ENCODE measurements at regions not wholly inside any gene's neighbourhood (a gene's known extent, or its start where the extent isn't known, plus 50 kb on each side); places are given as distances from the start of the nearest gene placed in this dataset.
"Not testable (repeated sequence)": the region's sequence is repeated elsewhere in the genome, so short reads cannot be mapped to it uniquely, and the experiment has no call there.

DNA sequence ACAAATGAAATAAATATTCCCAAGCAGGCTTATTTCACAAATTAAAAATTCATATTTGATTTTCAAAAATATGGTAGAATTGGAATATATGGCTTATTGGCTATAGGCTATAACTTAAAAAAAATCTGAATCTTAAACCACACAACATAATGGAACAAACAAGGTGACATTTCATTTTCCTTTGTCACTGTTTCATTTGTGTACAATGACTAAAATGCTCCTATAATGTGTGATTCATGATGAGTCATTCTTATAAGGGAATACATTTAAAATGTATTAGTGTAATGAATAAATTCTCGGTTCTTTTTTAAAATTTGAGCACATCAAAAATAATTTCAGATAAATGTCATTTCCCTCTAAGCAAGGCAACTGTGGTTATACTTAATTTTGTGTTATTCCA is 148.0 kb upstream of the ANK3 start:
- peak; percentile 22 for DNase-seq (ENCODE audit: low read depth)
- in situ Hi-C loops (cut with HindIII; ENCODE audit: low pct_unique_long_range_greater_than_20kb, low sequenced_read_pairs): no loop called here

DNA sequence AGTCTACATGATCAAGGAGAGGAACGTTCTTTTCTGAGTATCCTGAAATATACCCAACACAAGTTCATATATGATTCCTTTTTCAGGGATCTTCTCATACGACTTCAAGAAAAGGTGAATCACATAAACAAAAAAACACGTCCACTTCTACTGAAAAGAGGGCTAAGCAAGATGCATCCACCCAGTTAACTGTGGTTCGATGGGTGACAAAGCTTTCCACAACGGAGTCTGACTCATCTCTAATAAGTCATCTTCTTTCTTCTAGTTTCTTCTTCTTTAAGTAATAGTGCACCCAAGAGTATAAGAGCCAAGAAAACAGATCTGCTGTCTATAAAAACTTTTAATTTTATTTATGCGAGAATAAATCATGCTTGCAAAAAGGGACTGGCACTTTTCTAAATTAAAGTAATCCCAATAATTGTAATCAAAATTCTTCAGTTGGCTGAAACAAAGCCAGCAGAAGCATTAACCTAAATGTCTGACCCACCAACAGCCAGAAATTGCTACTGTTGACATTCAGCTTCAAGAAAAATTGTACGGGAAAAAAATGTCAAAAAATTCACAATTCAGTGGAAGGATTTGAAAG is 146.9 kb upstream of the ANK3 start:
- in situ Hi-C loops (cut with HindIII; ENCODE audit: low pct_unique_long_range_greater_than_20kb, low sequenced_read_pairs): no loop called here
- DNase-seq (ENCODE audit: low read depth): peak; percentile 62

DNA sequence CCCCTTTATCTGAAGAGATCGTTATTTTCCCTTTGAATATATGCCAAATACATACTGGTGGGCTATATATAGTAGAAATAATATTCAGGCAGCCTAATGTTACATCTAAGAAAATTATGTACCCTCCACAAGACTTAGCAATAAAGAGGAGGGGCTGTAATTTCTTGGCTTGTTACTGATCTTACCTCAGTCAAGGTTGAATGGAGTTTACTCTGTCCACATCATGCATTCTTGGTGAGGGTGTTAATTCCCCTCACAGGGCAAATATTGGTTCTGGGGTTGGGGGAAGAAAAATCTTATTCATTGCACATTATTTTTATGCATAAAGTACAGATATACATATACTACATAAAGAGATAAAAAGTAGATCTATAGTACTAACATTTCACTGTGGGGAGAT is 145.8 kb upstream of the ANK3 start:
- no peak for DNase-seq (ENCODE audit: low read depth)
- in situ Hi-C loops (cut with HindIII; ENCODE audit: low pct_unique_long_range_greater_than_20kb, low sequenced_read_pairs): no loop called here

DNA sequence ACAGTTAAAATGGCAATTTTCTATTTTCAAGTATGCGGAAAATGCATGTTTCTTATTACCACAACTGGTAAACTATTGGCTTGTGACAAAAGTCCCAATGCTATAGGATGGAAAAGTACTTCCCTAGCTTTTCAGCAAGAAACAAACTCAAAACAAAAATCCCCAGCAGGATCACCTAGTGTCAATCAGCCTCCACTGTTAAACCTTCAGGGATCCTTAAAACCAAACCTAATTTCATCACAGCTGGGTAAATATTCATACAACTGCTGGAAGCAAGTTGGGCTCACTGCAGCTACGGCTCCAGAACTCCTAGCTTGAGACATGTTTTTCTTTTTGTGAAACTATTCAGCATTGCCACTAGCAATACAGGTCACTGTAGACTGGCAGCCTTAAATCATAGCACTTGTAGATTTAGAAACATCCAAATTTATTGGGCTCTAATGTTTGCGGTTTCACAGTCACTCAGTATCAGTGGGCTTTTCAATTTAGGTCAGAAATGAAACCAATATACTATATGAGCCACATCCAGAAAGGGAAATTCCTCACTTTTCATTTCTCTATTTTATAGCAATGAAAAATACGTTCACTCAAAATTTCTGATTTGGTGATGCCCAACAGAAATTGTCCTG is 145.2 kb upstream of the ANK3 start:
- DNase-seq (ENCODE audit: low read depth): no peak
- in situ Hi-C loops (cut with HindIII; ENCODE audit: low pct_unique_long_range_greater_than_20kb, low sequenced_read_pairs): no loop called here

DNA sequence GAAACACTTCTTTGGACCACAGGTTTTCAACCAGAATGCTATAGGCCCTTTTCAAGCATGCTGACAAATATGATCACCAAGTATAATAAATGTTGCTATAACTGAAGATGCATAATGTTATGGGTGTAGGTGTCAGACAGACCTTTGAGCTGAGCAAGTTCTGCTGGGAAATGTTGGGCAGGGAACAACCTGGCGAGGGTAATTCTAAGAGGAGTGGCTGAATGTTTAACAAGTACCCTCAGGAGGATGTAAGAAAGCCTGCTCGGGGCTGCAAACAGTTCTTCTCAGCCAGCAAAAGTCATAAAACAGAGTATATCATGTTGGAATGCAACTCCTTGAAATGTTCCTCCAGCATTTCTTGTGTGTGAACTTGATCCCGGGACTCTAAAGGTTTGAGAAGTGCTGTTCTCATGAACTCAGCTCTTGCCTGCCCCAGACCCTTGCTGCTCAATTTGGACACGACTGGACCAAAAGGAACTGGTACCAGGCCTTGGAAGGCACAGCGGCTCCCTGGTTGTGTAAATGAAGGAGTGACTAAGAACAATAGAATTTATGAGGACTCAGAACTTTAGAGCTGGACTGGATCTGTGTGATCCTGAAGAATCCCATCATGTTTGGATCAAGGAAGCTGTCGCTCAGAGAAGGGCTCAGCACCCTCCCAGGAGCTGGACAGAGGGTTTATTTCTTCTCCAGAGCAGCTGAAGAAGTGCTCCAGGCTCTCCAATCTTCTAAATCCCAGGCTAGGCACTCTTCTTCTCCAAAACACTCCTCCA is 143.2 kb upstream of the ANK3 start:
- DNase-seq (ENCODE audit: low read depth): no peak
- in situ Hi-C loops (cut with HindIII; ENCODE audit: low pct_unique_long_range_greater_than_20kb, low sequenced_read_pairs): no loop called here

DNA sequence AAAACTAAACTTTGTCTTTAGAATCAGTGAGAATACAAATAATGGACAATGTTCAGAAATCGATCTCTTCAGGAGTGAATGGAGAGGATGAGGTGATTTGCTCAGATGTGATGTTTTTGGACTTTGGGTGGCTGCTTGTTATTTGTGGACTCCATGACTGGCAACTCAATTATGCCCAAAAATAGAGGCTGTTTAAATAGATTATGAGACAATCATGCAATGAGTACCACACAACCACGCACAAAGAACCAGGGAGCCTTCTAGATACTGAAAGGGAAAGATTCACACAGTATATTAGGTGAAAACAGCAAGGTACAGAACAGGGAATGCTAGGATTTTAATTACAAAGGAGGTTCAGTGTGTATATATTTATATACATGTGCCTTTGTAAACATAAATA is 141.3 kb upstream of the ANK3 start:
- in situ Hi-C loops (cut with HindIII; ENCODE audit: low pct_unique_long_range_greater_than_20kb, low sequenced_read_pairs): no loop called here
- no peak for DNase-seq (ENCODE audit: low read depth)

DNA sequence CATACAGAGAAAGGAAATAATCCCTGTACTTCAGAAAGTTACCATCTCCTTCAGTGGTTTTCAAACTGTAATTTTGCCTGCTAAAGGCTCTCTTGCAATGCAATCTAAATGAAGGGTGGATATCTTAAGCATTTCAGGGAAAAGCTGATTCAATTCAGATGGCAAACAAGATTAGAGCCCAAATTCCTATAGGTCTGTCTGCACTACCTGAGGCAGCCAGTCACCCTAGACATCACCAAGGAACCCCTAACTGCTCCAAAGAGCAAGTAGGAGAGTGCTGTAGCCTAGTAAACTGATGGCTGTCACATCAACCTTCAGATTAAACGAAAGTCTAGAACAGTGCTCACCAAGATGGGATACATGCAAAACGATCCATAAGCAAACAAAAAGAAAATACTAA is 138.0 kb upstream of the ANK3 start:
- in situ Hi-C loops (cut with HindIII; ENCODE audit: low pct_unique_long_range_greater_than_20kb, low sequenced_read_pairs): no loop called here

DNA sequence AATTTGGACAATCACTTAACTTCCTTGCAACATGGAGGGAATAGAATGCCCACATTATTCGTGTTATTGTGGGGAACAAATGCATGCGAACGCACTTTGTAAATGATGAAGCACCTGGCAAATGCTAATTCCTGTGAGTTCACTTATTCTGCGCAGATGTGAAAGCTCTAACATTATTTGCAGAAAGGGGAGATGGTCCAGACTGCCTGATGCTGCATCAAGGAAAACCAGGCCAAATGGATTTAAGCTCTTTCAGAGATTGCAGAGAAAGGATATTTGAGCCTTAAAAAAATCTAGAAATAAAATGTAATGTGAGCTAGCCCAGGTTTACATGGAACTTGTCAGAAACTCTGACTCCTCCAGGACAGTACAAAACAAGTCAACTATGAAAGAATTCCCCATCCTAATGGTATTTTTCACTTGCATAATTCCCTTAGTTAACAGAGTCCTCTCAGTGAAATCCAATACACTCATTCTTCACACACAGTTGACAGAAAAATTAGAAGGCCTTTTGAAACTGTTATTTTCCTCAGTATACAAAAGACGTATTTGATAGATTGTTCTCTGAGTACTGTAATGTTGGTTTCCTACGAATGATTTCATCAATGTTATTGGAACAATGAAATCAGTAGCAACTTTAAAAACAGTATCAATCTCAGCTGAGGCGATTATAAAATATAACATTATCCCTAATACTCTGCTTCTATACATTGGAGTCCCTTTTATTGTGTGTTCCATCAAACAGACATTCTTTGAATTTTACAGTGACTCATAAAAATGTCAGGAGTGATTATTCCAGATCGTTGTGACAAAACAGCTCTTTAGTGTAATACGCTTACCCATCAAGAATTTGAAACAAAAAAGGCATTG is 136.3 kb upstream of the ANK3 start:
- in situ Hi-C loops (cut with HindIII; ENCODE audit: low pct_unique_long_range_greater_than_20kb, low sequenced_read_pairs): no loop called here
- DNase-seq (ENCODE audit: low read depth): no peak

More for the DNA sequence above, 138.0 kb upstream of the ANK3 start:
- no peak for DNase-seq (ENCODE audit: low read depth)

DNA sequence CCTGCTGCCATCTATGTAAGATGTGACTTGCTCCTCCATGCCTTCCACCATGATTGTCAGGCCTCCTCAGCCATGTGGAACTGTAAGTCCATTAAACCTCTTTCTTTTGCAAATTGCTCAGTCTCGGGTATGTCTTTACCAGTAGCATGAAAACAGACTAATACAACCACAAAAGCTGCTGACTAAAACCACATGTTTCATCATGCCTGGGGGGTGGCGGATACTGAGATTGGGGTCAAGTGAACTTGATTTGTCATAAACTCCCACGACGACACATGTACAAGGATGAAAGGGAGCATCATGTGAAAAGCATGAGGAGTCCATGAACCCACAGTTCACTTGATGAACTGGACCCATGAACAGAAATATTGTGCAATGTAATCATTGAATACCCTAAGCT is 134.9 kb upstream of the ANK3 start:
- in situ Hi-C loops (cut with HindIII; ENCODE audit: low pct_unique_long_range_greater_than_20kb, low sequenced_read_pairs): no loop called here
- no peak for DNase-seq (ENCODE audit: low read depth)

DNA sequence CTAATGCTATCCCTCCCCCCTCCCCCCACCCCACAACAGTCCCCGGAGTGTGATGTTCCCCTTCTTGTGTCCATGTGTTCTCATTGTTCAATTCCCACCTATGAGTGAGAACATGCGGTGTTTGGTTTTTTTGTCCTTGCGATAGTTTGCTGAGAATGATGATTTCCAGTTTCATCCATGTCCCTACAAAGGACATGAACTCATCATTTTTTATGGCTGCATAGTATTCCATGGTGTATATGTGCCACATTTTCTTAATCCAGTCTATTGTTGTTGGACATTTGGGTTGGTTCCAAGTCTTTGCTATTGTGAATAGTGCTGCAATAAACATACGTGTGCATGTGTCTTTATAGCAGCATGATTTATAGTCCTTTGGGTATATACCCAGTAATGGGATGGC is 133.7 kb upstream of the ANK3 start:
- in situ Hi-C loops (cut with HindIII; ENCODE audit: low pct_unique_long_range_greater_than_20kb, low sequenced_read_pairs); DNase-seq (ENCODE audit: low read depth): not testable (repeated sequence)

DNA sequence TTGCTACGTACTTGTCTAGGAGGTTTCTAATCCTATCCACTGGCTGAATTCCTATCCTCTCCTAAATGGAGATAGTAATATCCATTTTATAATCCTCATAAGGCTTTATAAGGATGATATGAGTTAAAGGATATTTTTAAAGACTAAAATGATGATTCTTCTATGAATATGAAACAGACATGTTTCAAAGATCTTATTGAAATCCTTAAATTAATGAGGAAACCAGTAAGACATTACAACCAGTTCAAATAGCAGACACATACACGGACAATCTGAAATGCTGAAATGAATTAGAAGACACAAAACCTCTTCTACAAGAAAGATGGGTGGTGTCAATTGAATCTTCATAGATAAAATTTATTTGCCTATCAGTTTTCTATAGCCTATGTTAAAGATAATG is 132.9 kb upstream of the ANK3 start:
- in situ Hi-C loops (cut with HindIII; ENCODE audit: low pct_unique_long_range_greater_than_20kb, low sequenced_read_pairs): no loop called here
- DNase-seq (ENCODE audit: low read depth): no peak

DNA sequence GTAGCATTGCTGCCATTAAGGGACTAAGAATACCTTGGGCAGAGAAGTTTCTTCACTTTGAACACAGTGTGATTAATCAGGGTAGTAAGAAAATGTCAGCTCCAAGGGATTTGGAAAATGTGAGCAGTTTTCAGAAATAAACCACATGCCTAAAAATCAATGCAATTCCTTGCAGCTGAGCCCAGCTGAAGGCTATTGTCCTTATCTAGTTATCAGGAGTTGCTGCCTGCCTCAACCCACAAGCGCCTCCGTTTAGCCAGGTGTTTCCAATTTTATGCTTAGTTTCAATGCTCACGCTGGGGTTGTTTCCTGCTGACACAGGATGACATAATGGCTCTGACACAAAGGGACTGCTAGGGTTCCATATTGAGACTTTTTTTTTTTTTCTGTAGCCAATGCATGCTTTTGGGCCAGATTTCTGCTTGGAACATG is 132.3 kb upstream of the ANK3 start:
- in situ Hi-C loops (cut with HindIII; ENCODE audit: low pct_unique_long_range_greater_than_20kb, low sequenced_read_pairs): no loop called here
- DNase-seq (ENCODE audit: low read depth): no peak

DNA sequence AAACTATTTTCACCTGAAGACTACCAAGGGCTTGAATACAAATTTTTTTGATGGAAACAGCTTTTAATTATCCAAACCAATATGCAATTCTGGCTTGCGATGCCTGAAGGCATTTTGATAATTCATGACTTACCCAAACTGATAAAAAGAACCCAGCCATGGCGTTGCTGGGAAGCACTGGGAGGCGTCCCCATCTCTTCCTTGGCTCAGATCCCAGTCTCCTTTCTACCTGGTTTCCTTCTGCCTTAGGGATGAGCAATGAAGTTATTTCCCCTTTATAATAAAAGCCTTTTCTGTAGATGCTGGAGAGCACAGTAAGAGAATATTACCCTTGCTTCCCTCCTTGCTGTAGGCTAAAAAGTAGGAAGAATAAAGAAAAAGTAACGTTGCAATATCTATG is 129.1 kb upstream of the ANK3 start:
- in situ Hi-C loops (cut with HindIII; ENCODE audit: low pct_unique_long_range_greater_than_20kb, low sequenced_read_pairs): no loop called here
- DNase-seq (ENCODE audit: low read depth): no peak

DNA sequence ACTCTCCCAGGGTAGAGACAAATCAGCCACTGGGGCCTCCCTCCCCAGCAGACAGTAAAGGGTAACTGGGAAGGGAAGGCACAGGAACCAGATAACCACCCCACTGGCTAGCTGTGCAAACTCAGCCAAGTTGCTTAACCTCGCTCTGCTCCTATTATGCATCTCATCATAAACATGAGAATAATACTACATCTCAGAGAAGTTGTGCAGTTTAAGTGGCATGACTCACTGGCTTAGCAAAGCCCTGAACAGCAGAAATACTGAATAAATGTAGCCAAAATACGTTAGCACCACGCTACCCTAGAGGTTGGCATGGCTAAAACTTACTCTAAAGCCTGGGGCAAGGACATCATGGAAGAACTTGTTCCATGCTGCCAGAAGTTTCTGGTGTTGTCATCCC is 128.1 kb upstream of the ANK3 start:
- DNase-seq (ENCODE audit: low read depth): no peak
- in situ Hi-C loops (cut with HindIII; ENCODE audit: low pct_unique_long_range_greater_than_20kb, low sequenced_read_pairs): no loop called here

DNA sequence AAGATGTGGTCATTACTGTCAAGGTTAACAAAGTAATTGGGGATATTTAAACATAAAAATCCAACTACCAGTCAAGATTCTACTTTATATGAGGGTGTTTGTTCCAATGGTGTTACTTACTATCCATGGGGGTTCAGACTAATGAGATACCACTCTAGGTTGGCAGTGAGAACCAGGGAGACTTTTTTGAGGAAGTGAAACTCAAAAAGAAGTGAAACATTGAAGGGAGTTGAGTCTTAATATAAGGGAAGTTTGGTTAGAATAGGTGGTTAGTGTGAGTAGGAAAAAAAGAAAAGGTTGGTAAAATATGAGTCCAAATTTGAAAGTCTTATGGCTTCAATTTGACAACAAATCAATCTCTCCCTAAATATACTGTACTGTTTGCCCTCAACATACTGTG is 123.6 kb upstream of the ANK3 start:
- DNase-seq (ENCODE audit: low read depth): no peak
- in situ Hi-C loops (cut with HindIII; ENCODE audit: low pct_unique_long_range_greater_than_20kb, low sequenced_read_pairs): no loop called here

DNA sequence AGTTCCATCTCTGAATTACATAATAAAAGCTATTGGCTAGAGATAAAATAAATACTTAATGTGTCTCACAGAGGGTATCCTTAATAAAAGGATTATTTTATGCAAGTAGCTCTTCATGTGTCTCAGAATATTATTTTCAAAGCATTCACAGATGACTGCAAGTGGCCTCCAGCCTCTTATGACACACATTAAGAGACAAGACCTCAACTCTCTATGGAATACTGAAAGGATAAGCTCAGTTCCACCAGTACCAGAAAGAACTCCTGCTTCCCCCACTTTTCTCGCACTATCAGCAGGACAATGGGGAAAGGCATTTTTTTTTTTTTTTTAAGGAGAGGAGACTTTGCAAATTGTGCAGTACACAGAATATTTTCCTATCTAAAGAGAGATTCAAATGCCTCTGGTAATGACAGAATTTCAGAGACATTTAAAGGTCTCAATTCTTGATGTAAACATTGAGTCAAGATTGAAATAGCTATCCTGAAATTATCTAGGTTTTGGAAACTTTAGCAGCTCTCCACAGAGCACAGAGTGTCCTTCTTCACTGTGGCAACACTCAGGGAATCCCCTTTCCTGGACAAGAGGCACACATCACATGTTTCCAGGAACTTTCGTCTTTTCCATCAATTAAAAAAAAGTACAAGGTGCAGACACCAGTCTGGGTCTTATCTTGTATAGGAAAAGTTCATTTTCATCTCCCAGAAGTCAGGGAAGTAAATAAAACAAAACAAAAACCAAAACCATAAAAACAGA is 122.0 kb upstream of the ANK3 start:
- in situ Hi-C loops (cut with HindIII; ENCODE audit: low pct_unique_long_range_greater_than_20kb, low sequenced_read_pairs): no loop called here
- no peak for DNase-seq (ENCODE audit: low read depth)

DNA sequence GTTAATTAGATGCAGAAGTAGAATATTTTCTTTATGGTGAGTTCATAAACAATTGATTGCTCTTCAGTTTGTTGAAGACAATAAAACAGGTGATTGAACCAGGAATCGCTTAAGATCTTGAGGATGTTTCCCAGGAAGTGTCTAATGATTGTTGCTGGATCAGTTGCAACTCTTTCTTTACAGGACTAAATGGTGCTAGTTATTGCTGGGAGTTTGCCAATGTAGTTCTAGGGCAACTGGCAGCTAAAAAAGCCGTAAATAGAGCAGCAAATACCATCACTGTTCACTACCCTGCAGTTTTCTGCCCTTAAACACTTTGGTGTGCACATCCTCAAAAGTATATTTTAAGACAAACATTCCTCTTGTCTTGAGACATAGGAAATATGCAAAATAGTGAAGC is 119.2 kb upstream of the ANK3 start:
- no peak for DNase-seq (ENCODE audit: low read depth)
- in situ Hi-C loops (cut with HindIII; ENCODE audit: low pct_unique_long_range_greater_than_20kb, low sequenced_read_pairs): no loop called here

DNA sequence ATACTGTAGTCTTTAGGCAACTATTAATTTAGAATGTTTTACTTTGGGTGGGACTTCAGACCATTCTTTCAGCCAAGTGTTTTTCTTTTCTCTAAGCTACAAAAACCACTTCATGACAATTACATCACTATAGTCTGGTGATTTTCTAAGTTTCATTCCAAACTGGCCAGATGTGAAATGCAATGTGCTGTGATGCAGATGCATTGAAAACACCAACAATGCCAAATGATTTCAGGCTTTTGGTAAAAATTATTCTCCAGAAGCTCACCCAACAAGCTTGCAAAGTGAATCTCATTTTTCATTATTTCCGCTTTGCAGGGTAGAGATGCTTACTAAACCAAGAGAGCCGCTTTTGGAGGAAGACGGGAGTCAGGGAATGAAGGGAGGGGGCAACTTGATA is 118.4 kb upstream of the ANK3 start:
- no peak for DNase-seq (ENCODE audit: low read depth)
- in situ Hi-C loops (cut with HindIII; ENCODE audit: low pct_unique_long_range_greater_than_20kb, low sequenced_read_pairs): no loop called here
